PFSK-1 (cell line): ENCODE measurements at regions not wholly inside any gene's neighbourhood (a gene's known extent, or its start where the extent isn't known, plus 50 kb on each side); places are given as distances from the start of the nearest gene placed in this dataset.

Source experiments
- FOXP2 ChIP-seq: optimal IDR thresholded peaks from 2 replicates; pipeline ENCODE3; 2011; ENCODE audit warnings: borderline replicate concordance, control low read depth, inconsistent platforms; ENCODE audit not compliant: insufficient read depth; ENCODE audit errors: extremely low read length, extremely low read depth
- POLR2AphosphoS5 ChIP-seq: IDR thresholded peaks from 2 replicates; pipeline ENCODE4 v1.6.1; 2012; ENCODE audit warnings: low read depth, mild to moderate bottlenecking, control low read depth, low read length, moderate library complexity
- REST ChIP-seq, 2 experiments: IDR thresholded peaks; 2 replicates each; pipeline versions ENCODE4 v1.6.1 to v1.8.0; 2011 to 2012; ENCODE audit warnings: low read depth in 2 of 2, low read length in 2 of 2, control low read depth in 1 of 2, inconsistent platforms in 1 of 2, mild to moderate bottlenecking in 1 of 2, moderate library complexity in 1 of 2; ENCODE audit not compliant: insufficient read depth in 1 of 2
- SIN3A ChIP-seq: IDR thresholded peaks from 2 replicates; pipeline ENCODE4 v1.6.1; 2012; ENCODE audit warnings: mild to moderate bottlenecking, low read length, moderate library complexity, borderline replicate concordance; ENCODE audit not compliant: insufficient read depth
- TAF1 ChIP-seq: IDR thresholded peaks from 2 replicates; pipeline ENCODE4 v1.6.1; 2012; ENCODE audit warnings: low read length, control low read depth, borderline replicate concordance; ENCODE audit not compliant: insufficient read depth

GRCh38 chr1:81158592-81158991 is 642.1 kb upstream of the ADGRL2 start:
- no peak for TF ChIP-seq POLR2AphosphoS5
- no peak for TF ChIP-seq TAF1
- TF ChIP-seq SIN3A, result no peak
- no peak for TF ChIP-seq REST (IDR thresholded peaks at IDR 0.05; ENCODE audit: insufficient read depth in 1 of 2, low read depth in 2 of 2, low read length in 2 of 2)
- no peak for TF ChIP-seq FOXP2
